HepG2 (cell line): ENCODE measurements at regions not wholly inside any gene's neighbourhood (a gene's known extent, or its start where the extent isn't known, plus 50 kb on each side); places are given as distances from the start of the nearest gene placed in this dataset.

ENCODE experiments used
- ATAC-seq: fragments of 200-7000 bp; cut with Tn5 transposase; 3 replicates; pipeline ENCODE4 v1.9.1; 2020; ENCODE audit warnings: mild to moderate bottlenecking, moderate library complexity
- BruUV-seq: library from RNA; stranded (reverse); fragments of 400-500 nt; replicated peaks from 2 replicates; lab custom pipeline; 2021; lab: Mats Ljungman, UMichigan
- CTCF ChIA-PET: fragments of 300-600 bp; formaldehyde crosslinking; extraction: SDS; loops from one replicate; lab custom pipeline; 2021; ENCODE audit warnings: low total read pairs, inconsistent platforms, low intra/inter-chr PET ratio; lab: Yijun Ruan, JAX
- POLR2A ChIA-PET: fragments of 350-600 bp; sonication (Branson Sonifier 250); formaldehyde crosslinking; loops from one replicate; lab custom pipeline; 2020; ENCODE audit warnings: antibody characterized with exemption, inconsistent platforms; lab: Yijun Ruan, JAX
- DNase-seq: peaks from one replicate; pipeline ENCODE4 v3.0.0-alpha.2; 2015; ENCODE audit warnings: low spot score
- FAIRE-seq: peaks from 3 replicates; lab custom pipeline; 2011; peaks lifted over from hg19 to GRCh38; lab: Jason Lieb, UNC
- H2AFZ ChIP-seq: one replicate; pipeline ENCODE4 v1.6.1; 2011; ENCODE audit warnings: low read length, inconsistent platforms
- H3K27ac ChIP-seq: fragments of 300-600 bp; 3 replicates; pipeline ENCODE4 v1.8.0; 2011; ENCODE audit warnings: mixed run types, mild to moderate bottlenecking, mixed read lengths, low read length, inconsistent platforms; ENCODE audit not compliant: insufficient read depth; ENCODE audit errors: extremely low read length
- H3K27me3 ChIP-seq, 2 experiments: fragments of 200-600 bp in 1 of 2; 2 replicates in 1 of 2; 3 replicates in 1 of 2; pipeline versions ENCODE4 v1.6.0 to v1.8.0; 2011; ENCODE audit warnings: low read length in 2 of 2, mild to moderate bottlenecking in 2 of 2, moderate library complexity in 2 of 2, inconsistent platforms in 1 of 2; ENCODE audit not compliant: insufficient read depth in 2 of 2, control insufficient read depth in 1 of 2
- H3K36me3 ChIP-seq, 2 experiments: fragments of 200-600 bp in 1 of 2; replicated peaks in 1 of 2; 2 replicates in 1 of 2; 3 replicates in 1 of 2; pipeline versions ENCODE4 v1.5.1 to v1.8.0; 2011; ENCODE audit warnings: low read length in 2 of 2, inconsistent platforms in 1 of 2; ENCODE audit not compliant: insufficient read depth in 2 of 2, control insufficient read depth in 1 of 2
- H3K4me1 ChIP-seq: 2 replicates; pipeline ENCODE4 v1.5.1; 2012; ENCODE audit warnings: low read length, inconsistent platforms; ENCODE audit not compliant: insufficient read depth
- H3K4me2 ChIP-seq: 2 replicates; pipeline ENCODE4 v1.6.0; 2011; ENCODE audit warnings: low read depth, low read length, inconsistent platforms
- H3K4me3 ChIP-seq, 3 experiments: fragments of 200-600 bp in 1 of 3; sonication (generic), shearing (Covaris generic) in 1 of 3; replicated peaks in 1 of 3; 2 replicates each; pipeline ENCODE4 v1.5.1; 2011 to 2016; ENCODE audit warnings: low read length in 3 of 3, inconsistent platforms in 2 of 3, low read depth in 2 of 3, mild to moderate bottlenecking in 2 of 3, control low read depth in 1 of 3, mixed read lengths in 1 of 3; ENCODE audit not compliant: insufficient read depth in 1 of 3
- H3K79me2 ChIP-seq: one replicate; pipeline ENCODE4 v1.6.1; 2011; ENCODE audit warnings: low read length, inconsistent platforms; ENCODE audit not compliant: insufficient read depth
- H3K9ac ChIP-seq: 2 replicates; pipeline ENCODE4 v1.6.0; 2011; ENCODE audit warnings: mild to moderate bottlenecking, low read depth, low read length, inconsistent platforms; ENCODE audit not compliant: insufficient read depth
- H3K9me3 ChIP-seq: 2 replicates; pipeline ENCODE4 v1.5.1; 2012; ENCODE audit warnings: mild to moderate bottlenecking, low read length
- H4K20me1 ChIP-seq: 2 replicates; pipeline ENCODE4 v1.6.0; 2011; ENCODE audit warnings: inconsistent platforms, mild to moderate bottlenecking, low read length, moderate library complexity; ENCODE audit not compliant: insufficient read depth
- DBP ChIP-seq: sonication (generic); formaldehyde crosslinking; IDR thresholded peaks from 2 replicates; pipeline ENCODE4 v1.4.0; 2020; ENCODE audit warnings: missing genetic modification reagents; ENCODE audit errors: not compliant biosample characterization
- HCFC1 ChIP-seq: fragments of 150-350 bp; IDR thresholded peaks from 2 replicates; pipeline ENCODE4 v1.6.1; 2014; ENCODE audit warnings: low read depth, low read length
- HOXA3 ChIP-seq: sonication (generic); formaldehyde crosslinking; IDR thresholded peaks from 2 replicates; pipeline ENCODE4 v1.5.0; 2020; ENCODE audit warnings: missing genetic modification reagents
- HOXD1 ChIP-seq: sonication (generic); formaldehyde crosslinking; IDR thresholded peaks from 2 replicates; pipeline ENCODE4 v1.5.0; 2020; ENCODE audit warnings: missing genetic modification reagents
- IRF1 ChIP-seq: sonication (generic); formaldehyde crosslinking; IDR thresholded peaks from 2 replicates; pipeline ENCODE4 v1.4.0; 2020; ENCODE audit warnings: low read depth, mild to moderate bottlenecking, missing genetic modification reagents
- SIN3B ChIP-seq: fragments of 150-350 bp; IDR thresholded peaks from 2 replicates; pipeline ENCODE4 v1.6.1; 2014; ENCODE audit warnings: low read length
- TGIF2 ChIP-seq: IDR thresholded peaks from 2 replicates; pipeline ENCODE4 v1.6.1; 2016; ENCODE audit warnings: control low read depth, missing compliant biosample characterization
- YEATS2 ChIP-seq: sonication (generic); formaldehyde crosslinking; IDR thresholded peaks from 2 replicates; pipeline ENCODE4 v1.4.0; 2020; ENCODE audit warnings: missing genetic modification reagents, borderline replicate concordance
- ZNF17 ChIP-seq: sonication (generic); formaldehyde crosslinking; IDR thresholded peaks from 2 replicates; pipeline ENCODE4 v1.5.0; 2020; ENCODE audit warnings: mild to moderate bottlenecking, missing genetic modification reagents
- ZNF607 ChIP-seq: sonication (generic); formaldehyde crosslinking; IDR thresholded peaks from 2 replicates; pipeline ENCODE4 v1.5.1; 2020; ENCODE audit warnings: missing genetic modification reagents, mild to moderate bottlenecking, borderline replicate concordance
- ZNF629 ChIP-seq: sonication (generic); formaldehyde crosslinking; conservative IDR thresholded peaks from 2 replicates; pipeline ENCODE4 v1.5.0; 2020; ENCODE audit warnings: missing genetic modification reagents
- ZNF800 ChIP-seq: sonication (generic); formaldehyde crosslinking; IDR thresholded peaks from 2 replicates; pipeline ENCODE4 v1.4.0; 2020; ENCODE audit warnings: missing genetic modification reagents
- WGBS: methylation state at CpG from one replicate; pipeline ENCODE4 v1.1.6; 2017; ENCODE audit warnings: low lambda C conversion rate; 5-methylcytosine and 5-hydroxymethylcytosine counted together
- in situ Hi-C: cut with HindIII; loops from 2 replicates; pipeline ENCODE4 v1.10.0; 2017; ENCODE audit warnings: low pct_unique_long_range_greater_than_20kb; ENCODE audit not compliant: extremely low pct_ligation_motif_present
- intact Hi-C: fragments of 100-400 bp; cut with micrococcal nuclease; formaldehyde crosslinking; loops from one replicate; pipeline ENCODE4 v1.10.0; 2022; ENCODE audit not compliant: unreplicated experiment

- H3K4me1 ChIP-seq, result no peaks in the 10 kb centered on the region
- ATAC-seq (no peak), DNase-seq (no peak), FAIRE-seq (no peak)
- H3K9me3 ChIP-seq, result no peaks in the 10 kb centered on the region
- H3K4me3 ChIP-seq, result no peak overlapping the region
- no peaks in the 10 kb centered on the region for H4K20me1 ChIP-seq
- WGBS, result 31% methylated on average over 1 of the region's 1 CpG
- intact Hi-C loops, result no loop called here
- in situ Hi-C loops, result no loop called here
- H3K36me3 ChIP-seq, result no peaks in the 10 kb centered on the region
- POLR2A ChIA-PET, result no interaction called here
- H2AFZ ChIP-seq, result no peak overlapping the region
- no TSS peak for BruUV-seq
- no peaks in the 10 kb centered on the region for H3K27me3 ChIP-seq
- H3K27ac ChIP-seq, result no peak overlapping the region
- CTCF ChIA-PET, result no interaction called here
- H3K4me2 ChIP-seq, result no peak overlapping the region
- no peaks in the 10 kb centered on the region for H3K79me2 ChIP-seq
- TF ChIP-seq IRF1 (CRISPR knock-in tag), result no peak
- no peak for TF ChIP-seq HOXA3
- TF ChIP-seq ZNF17 (CRISPR knock-in tag), result no peak
- TF ChIP-seq TGIF2 (CRISPR knock-in tag), result no peak
- no peak for TF ChIP-seq HOXD1 (CRISPR knock-in tag)
- TF ChIP-seq ZNF607 (CRISPR knock-in tag), result no peak
- TF ChIP-seq DBP (CRISPR knock-in tag), result no peak
- TF ChIP-seq HCFC1, result no peak
- no peak for TF ChIP-seq YEATS2
- TF ChIP-seq SIN3B, result no peak
- TF ChIP-seq ZNF800 (CRISPR knock-in tag), result no peak
- no peak for TF ChIP-seq ZNF629 (CRISPR knock-in tag)
- H3K9ac ChIP-seq, result no peak overlapping the region
These were observed 654.2 kb upstream of the PKDCC start for GRCh38 chr2:41393621-41394020.
